B cell (primary cell): ENCODE measurements at regions not wholly inside any gene's neighbourhood (a gene's known extent, or its start where the extent isn't known, plus 50 kb on each side); places are given as distances from the start of the nearest gene placed in this dataset.

Experiments used
- ATAC-seq: fragments of 200-7000 bp; cut with Tn5 transposase; one replicate; pipeline ENCODE4 v1.10.0; 2021; ENCODE audit warnings: low read depth, mild to moderate bottlenecking, moderate number of reproducible peaks, moderate library complexity
- CTCF ChIA-PET: fragments of 350-600 bp; sonication (Branson Sonifier 250); formaldehyde crosslinking; loops from one replicate; lab custom pipeline; 2021; ENCODE audit warnings: antibody characterized with exemption, inconsistent platforms; lab: Charles Lee
- POLR2A ChIA-PET: fragments of 350-600 bp; sonication (Branson Sonifier 250); formaldehyde crosslinking; loops from one replicate; lab custom pipeline; 2021; ENCODE audit warnings: antibody characterized with exemption; lab: Charles Lee
- DNase-seq: peaks from one replicate; pipeline ENCODE4 v3.0.0; 2013
- H2AFZ ChIP-seq: 2 replicates; pipeline ENCODE4 v1.6.1; 2012; ENCODE audit warnings: mild to moderate bottlenecking, low read depth, low read length; ENCODE audit not compliant: insufficient read depth, poor library complexity, severe bottlenecking
- H3K27ac ChIP-seq, 2 donors: 1 replicate in 1 of 2; 2 replicates in 1 of 2; pipeline ENCODE4 v1.5.1; 2012 to 2013; ENCODE audit warnings: low read length in 2 of 2, mild to moderate bottlenecking in 2 of 2, moderate library complexity in 1 of 2
- H3K27me3 ChIP-seq, 4 experiments: fragments of 200-600 bp in 1 of 4; sonication (generic) in 1 of 4; replicated peaks in 1 of 4; 1 replicate in 2 of 4; 2 replicates in 2 of 4; pipeline versions ENCODE4 v1.6.1 to v1.7.0; 2013 to 2016; ENCODE audit warnings: low read length in 3 of 4, mild to moderate bottlenecking in 2 of 4, mixed read lengths in 1 of 4, moderate library complexity in 1 of 4; ENCODE audit not compliant: insufficient read depth in 4 of 4, control insufficient read depth in 3 of 4; ENCODE audit errors: control extremely low read depth in 1 of 4
- H3K36me3 ChIP-seq, 2 experiments: replicated peaks in 1 of 2; 1 replicate in 1 of 2; 2 replicates in 1 of 2; pipeline versions ENCODE4 v1.6.1 to v1.7.1; 2013; ENCODE audit warnings: low read length in 1 of 2; ENCODE audit not compliant: insufficient read depth in 2 of 2, control insufficient read depth in 1 of 2; ENCODE audit errors: control extremely low read depth in 1 of 2, extremely low read depth in 1 of 2
- H3K4me1 ChIP-seq, 2 donors: fragments of 200-600 bp in 1 of 2; sonication (generic) in 1 of 2; 1 replicate in 1 of 2; 2 replicates in 1 of 2; pipeline versions ENCODE4 v1.5.1 to v1.6.1; 2013 to 2017; ENCODE audit warnings: low read length in 2 of 2; ENCODE audit not compliant: control insufficient read depth in 2 of 2, insufficient read depth in 2 of 2
- H3K4me2 ChIP-seq: replicated peaks from 2 replicates; pipeline ENCODE3; 2012; ENCODE audit warnings: mild to moderate bottlenecking, low read depth, low read length; ENCODE audit not compliant: poor library complexity, severe bottlenecking
- H3K4me3 ChIP-seq, 5 experiments: fragments of 200-600 bp in 1 of 5; sonication (generic) in 1 of 5; 1 replicate in 3 of 5; 2 replicates in 2 of 5; pipeline versions ENCODE4 v1.5.1 to v1.7.0; 2011 to 2016; ENCODE audit warnings: low read length in 4 of 5, mild to moderate bottlenecking in 4 of 5, low read depth in 2 of 5, control low read depth in 1 of 5, moderate library complexity in 1 of 5; ENCODE audit not compliant: insufficient read depth in 1 of 5; ENCODE audit errors: control extremely low read depth in 1 of 5, extremely low read depth in 1 of 5
- H3K79me2 ChIP-seq: fragments of 200-600 bp; sonication (generic); one replicate; pipeline ENCODE4 v1.6.0; 2016; ENCODE audit warnings: low read length; ENCODE audit not compliant: control insufficient read depth, insufficient read depth
- H3K9ac ChIP-seq: fragments of 200-600 bp; sonication (generic); 2 replicates; pipeline ENCODE4 v1.6.1; 2017; ENCODE audit warnings: mild to moderate bottlenecking, low read length, moderate library complexity
- H3K9me3 ChIP-seq, 3 donors: one replicate each; pipeline versions ENCODE4 v1.6.1 to v1.7.1; 2013; ENCODE audit warnings: low read length in 2 of 3; ENCODE audit not compliant: control insufficient read depth in 2 of 3, insufficient read depth in 1 of 3; ENCODE audit errors: control extremely low read depth in 1 of 3
- H4K20me1 ChIP-seq: 2 replicates; pipeline ENCODE4 v1.6.0; 2012; ENCODE audit warnings: mild to moderate bottlenecking, low read length; ENCODE audit not compliant: insufficient read depth, control insufficient read depth, poor library complexity, severe bottlenecking
- H3K27ac Mint-ChIP-seq: one replicate; pipeline ENCODE4 v1.8.0; 2021; ENCODE audit warnings: mixed read lengths
- H3K27me3 Mint-ChIP-seq: one replicate; pipeline ENCODE4 v1.8.0; 2021; ENCODE audit warnings: mixed read lengths
- H3K4me1 Mint-ChIP-seq: one replicate; pipeline ENCODE4 v1.8.0; 2021; ENCODE audit warnings: mixed read lengths
- H3K4me3 Mint-ChIP-seq: one replicate; pipeline ENCODE4 v1.8.0; 2021; ENCODE audit warnings: mixed read lengths
- H3K9me3 Mint-ChIP-seq: one replicate; pipeline ENCODE4 v1.8.0; 2022; ENCODE audit warnings: mixed read lengths; ENCODE audit not compliant: insufficient read depth
- CTCF ChIP-seq: fragments of 200-600 bp; IDR thresholded peaks from one replicate; pipeline ENCODE4 v1.8.0; 2022; ENCODE audit warnings: antibody characterized with exemption, mild to moderate bottlenecking
- EZH2 ChIP-seq: IDR thresholded peaks from 2 replicates; pipeline ENCODE4 v1.6.1; 2012; ENCODE audit warnings: borderline replicate concordance, low read depth, mild to moderate bottlenecking, moderate library complexity, low read length; ENCODE audit not compliant: insufficient read depth, poor library complexity, severe bottlenecking
- WGBS: methylation state at CpG from one replicate; pipeline ENCODE4 v1.1.5; 2013; ENCODE audit warnings: missing lambda C conversion rate; ENCODE audit not compliant: insufficient coverage; 5-methylcytosine and 5-hydroxymethylcytosine counted together
- intact Hi-C: fragments of 100-400 bp; cut with micrococcal nuclease; formaldehyde crosslinking; loops from one replicate; pipeline ENCODE4 v1.10.0; 2022

- DNase-seq: no peak
- 93% methylated on average over 2 of the region's 4 CpGs for WGBS
- peaks cover 3% of the 10 kb centered on the region for H3K27me3 Mint-ChIP-seq
These were observed 117.8 kb upstream of the IRS2 start for GRCh38 chr13:109904218-109904617.

GRCh38 chr13:109900741-109901140, 114.4 kb upstream of the IRS2 start:
- Mint-ChIP-seq H3K9me3 (no peaks in the 10 kb centered on the region), H3K27ac (no peak overlapping the region), H3K4me3 (no peak overlapping the region), H3K27me3 (no peaks in the 10 kb centered on the region), H3K4me1 (no peaks in the 10 kb centered on the region)
- Histone ChIP-seq H3K9ac (no peak overlapping the region), H3K4me3 (no peak overlapping the region), H3K4me2 (no peak overlapping the region), H3K4me1 (no peaks in the 10 kb centered on the region), H3K79me2 (no peaks in the 10 kb centered on the region), H3K27ac (no peak overlapping the region), H2AFZ (no peak overlapping the region), H3K9me3 (no peaks in the 10 kb centered on the region), H4K20me1 (no peaks in the 10 kb centered on the region), H3K27me3 (no peaks in the 10 kb centered on the region), H3K36me3 (no peaks in the 10 kb centered on the region)
- CTCF ChIA-PET: no interaction called here
- ATAC-seq (no peak), DNase-seq (no peak)
- TF ChIP-seq EZH2: no peak
- no peak for TF ChIP-seq CTCF
- POLR2A ChIA-PET: no interaction called here
- intact Hi-C loops: no loop called here
- WGBS: 83% methylated on average over 6 of the region's 8 CpGs

More at GRCh38 chr13:109904218-109904617, 117.8 kb upstream of the IRS2 start:
- H3K4me3 ChIP-seq: no peak overlapping the region
- no peak overlapping the region for H3K4me2 ChIP-seq
- no peak for TF ChIP-seq EZH2
- no peak for TF ChIP-seq CTCF
- H4K20me1 ChIP-seq: no peaks in the 10 kb centered on the region
- H3K4me1 ChIP-seq: no peaks in the 10 kb centered on the region
- no peaks in the 10 kb centered on the region for H3K79me2 ChIP-seq
- no peak overlapping the region for H2AFZ ChIP-seq
- no peak overlapping the region for H3K9ac ChIP-seq
- intact Hi-C loops: no loop called here
- POLR2A ChIA-PET: no interaction called here
- peaks cover 2% of the 10 kb centered on the region for H3K9me3 Mint-ChIP-seq
- no peak overlapping the region for H3K27ac Mint-ChIP-seq
- no peaks in the 10 kb centered on the region for H3K9me3 ChIP-seq
- no peaks in the 10 kb centered on the region for H3K36me3 ChIP-seq
- no peak overlapping the region for H3K27ac ChIP-seq
- H3K4me1 Mint-ChIP-seq: no peaks in the 10 kb centered on the region
- H3K27me3 ChIP-seq: no peaks in the 10 kb centered on the region
- ATAC-seq: no peak
- no peak overlapping the region for H3K4me3 Mint-ChIP-seq
- CTCF ChIA-PET: no interaction called here
